ENCODE measurements at regions not wholly inside any gene's neighbourhood (a gene's known extent, or its start where the extent isn't known, plus 50 kb on each side); places are given as distances from the start of the nearest gene placed in this dataset.

- H3K9me3 ChIP-seq, result no peaks in the 10 kb centered on the region
- ATAC-seq (no peak), DNase-seq (no peak)
- H3K4me3 ChIP-seq, result no peak overlapping the region
- intact Hi-C loops (cut with DNase I), result no loop called here
- no peaks in the 10 kb centered on the region for H3K4me1 ChIP-seq
- TF ChIP-seq CTCF (IDR thresholded peaks at IDR 0.05), result no peak
- no peaks in the 10 kb centered on the region for H3K36me3 ChIP-seq (ENCODE audit: insufficient read depth in 1 of 2, low read depth in 1 of 2)
- H3K27me3 ChIP-seq (ENCODE audit: insufficient read depth in 3 of 3, low read length in 2 of 3), result no peaks in the 10 kb centered on the region
- H3K27ac ChIP-seq, result no peak overlapping the region
- WGBS, 3 donors, result 45 to 59% (median 52%) methylated on average over 7 of the region's 7 CpGs
Observed at GRCh38 chr15:26157081-26157480, 294.0 kb upstream of the ATP10A start.

GRCh38 chr15:26156051-26156450, 292.9 kb upstream of the ATP10A start:
- no peak for TF ChIP-seq CTCF (IDR thresholded peaks at IDR 0.05)
- Histone ChIP-seq H3K36me3 (ENCODE audit: insufficient read depth in 1 of 2, low read depth in 1 of 2) (no peaks in the 10 kb centered on the region), H3K9me3 (no peaks in the 10 kb centered on the region), H3K27me3 (ENCODE audit: insufficient read depth in 3 of 3, low read length in 2 of 3) (no peaks in the 10 kb centered on the region), H3K4me3 (no peak overlapping the region), H3K27ac (no peak overlapping the region), H3K4me1 (no peaks in the 10 kb centered on the region)
- ATAC-seq (no peak), DNase-seq (no peak)
- 78 to 81% (median 80%) methylated on average over 4 of the region's 4 CpGs for WGBS, 3 donors
- intact Hi-C loops (cut with DNase I), result no loop called here

- intact Hi-C loops (cut with DNase I), result no loop called here
- Histone ChIP-seq H3K9me3 (no peaks in the 10 kb centered on the region), H3K27ac (no peak overlapping the region), H3K4me3 (no peak overlapping the region), H3K27me3 (ENCODE audit: insufficient read depth in 3 of 3, low read length in 2 of 3) (no peaks in the 10 kb centered on the region), H3K36me3 (ENCODE audit: insufficient read depth in 1 of 2, low read depth in 1 of 2) (no peaks in the 10 kb centered on the region), H3K4me1 (no peaks in the 10 kb centered on the region)
- 69 to 72% (median 69%) methylated on average over 13 of the region's 13 CpGs for WGBS, 3 donors
- DNase-seq, result no peak
- ATAC-seq, result no peak
- TF ChIP-seq CTCF (IDR thresholded peaks at IDR 0.05), result no peak
Observed at GRCh38 chr15:26148156-26148860, 285.2 kb upstream of the ATP10A start.

GRCh38 chr15:26146202-26146601, 283.1 kb upstream of the ATP10A start:
- Histone ChIP-seq H3K36me3 (ENCODE audit: insufficient read depth in 1 of 2, low read depth in 1 of 2) (no peaks in the 10 kb centered on the region), H3K27ac (no peak overlapping the region), H3K9me3 (no peaks in the 10 kb centered on the region), H3K4me3 (no peak overlapping the region), H3K27me3 (ENCODE audit: insufficient read depth in 3 of 3, low read length in 2 of 3) (no peaks in the 10 kb centered on the region), H3K4me1 (no peaks in the 10 kb centered on the region)
- 80 to 92% (median 81%) methylated on average over 4 of the region's 4 CpGs for WGBS, 3 donors
- no peak for TF ChIP-seq CTCF (IDR thresholded peaks at IDR 0.05)
- no peak for ATAC-seq
- intact Hi-C loops (cut with DNase I), result no loop called here
- no peak for DNase-seq

GRCh38 chr15:26145796-26146195, 282.7 kb upstream of the ATP10A start:
- no peak for ATAC-seq
- TF ChIP-seq CTCF (IDR thresholded peaks at IDR 0.05), result no peak
- intact Hi-C loops (cut with DNase I), result no loop called here
- no peaks in the 10 kb centered on the region for H3K9me3 ChIP-seq
- H3K4me3 ChIP-seq, result no peak overlapping the region
- no peaks in the 10 kb centered on the region for H3K4me1 ChIP-seq
- 83 to 90% (median 86%) methylated on average over 2 of the region's 2 CpGs for WGBS, 3 donors
- H3K27ac ChIP-seq, result no peak overlapping the region
- no peaks in the 10 kb centered on the region for H3K36me3 ChIP-seq (ENCODE audit: insufficient read depth in 1 of 2, low read depth in 1 of 2)
- no peak for DNase-seq
- no peaks in the 10 kb centered on the region for H3K27me3 ChIP-seq (ENCODE audit: insufficient read depth in 3 of 3, low read length in 2 of 3)

Data from psoas muscle (tissue), 7 donors.